K562 (cell line): ENCODE measurements at regions not wholly inside any gene's neighbourhood (a gene's known extent, or its start where the extent isn't known, plus 50 kb on each side); places are given as distances from the start of the nearest gene placed in this dataset.

ENCODE experiments used
- ATAC-seq: fragments of 200-7000 bp; cut with Tn5 transposase; 3 replicates; pipeline ENCODE4 v1.9.1; 2020; ENCODE audit warnings: moderate library complexity
- BruUV-seq: library from RNA; stranded (reverse); fragments of 400-500 nt; replicated peaks from 2 replicates; lab custom pipeline; 2021; lab: Mats Ljungman, UMichigan
- CTCF ChIA-PET: fragments of 300-600 bp; formaldehyde crosslinking; extraction: SDS; loops from one replicate; lab custom pipeline; 2021; ENCODE audit warnings: low intra/inter-chr PET ratio; lab: Yijun Ruan, JAX
- POLR2A ChIA-PET: fragments of 300-600, 350-650 bp; sonication (Branson Sonifier 250); formaldehyde crosslinking; extraction: SDS; loops from one replicate; lab custom pipeline; 2021; ENCODE audit warnings: antibody characterized with exemption, inconsistent platforms; lab: Yijun Ruan, JAX
- DNase-seq, 4 experiments: peaks; one replicate each; pipeline versions ENCODE4 v3.0.0 to v3.0.0-alpha.2; 2011 to 2018; ENCODE audit warnings: low spot score in 3 of 4, mixed read lengths in 3 of 4; ENCODE audit errors: extremely low read depth in 1 of 4
- FAIRE-seq: peaks from 2 replicates; lab custom pipeline; 2011; peaks lifted over from hg19 to GRCh38; lab: Jason Lieb, UNC
- H2AFZ ChIP-seq: 2 replicates; pipeline ENCODE4 v1.6.0; 2011; ENCODE audit warnings: low read depth, low read length, control low read depth, inconsistent platforms
- H3K27ac ChIP-seq: fragments of 200-600 bp; 3 replicates; pipeline ENCODE4 v1.8.0; 2011; ENCODE audit warnings: low read depth, mild to moderate bottlenecking, control low read depth, inconsistent platforms, low read length, moderate library complexity, mixed read lengths; ENCODE audit errors: extremely low read depth
- H3K27me3 ChIP-seq, 2 experiments: fragments of 300-600 bp in 1 of 2; 2 replicates in 1 of 2; 3 replicates in 1 of 2; pipeline versions ENCODE4 v1.6.0 to v1.8.0; 2011; ENCODE audit warnings: inconsistent platforms in 2 of 2, low read length in 2 of 2, mild to moderate bottlenecking in 1 of 2, mixed read lengths in 1 of 2, moderate library complexity in 1 of 2; ENCODE audit not compliant: control insufficient read depth in 2 of 2, insufficient read depth in 2 of 2
- H3K36me3 ChIP-seq: fragments of 300-600 bp; 3 replicates; pipeline ENCODE4 v1.8.0; 2011; ENCODE audit warnings: mild to moderate bottlenecking, low read length, inconsistent platforms; ENCODE audit not compliant: control insufficient read depth, insufficient read depth
- H3K4me1 ChIP-seq, 2 experiments: fragments of 200-600 bp in 1 of 2; replicated peaks in 1 of 2; 2 replicates in 1 of 2; 3 replicates in 1 of 2; pipeline versions ENCODE4 v1.5.1 to v1.8.0; 2011; ENCODE audit warnings: inconsistent platforms in 2 of 2, low read length in 2 of 2, mild to moderate bottlenecking in 1 of 2, mixed read lengths in 1 of 2, moderate library complexity in 1 of 2; ENCODE audit not compliant: control insufficient read depth in 2 of 2, insufficient read depth in 2 of 2
- H3K4me2 ChIP-seq: 2 replicates; pipeline ENCODE4 v1.6.1; 2011; ENCODE audit warnings: low read length, control low read depth, inconsistent platforms, mixed read lengths; ENCODE audit not compliant: insufficient read depth
- H3K4me3 ChIP-seq: fragments of 200-600 bp; sonication (generic), shearing (Covaris generic); 2 replicates; pipeline ENCODE4 v1.5.1; 2016; ENCODE audit warnings: control low read depth, inconsistent platforms
- H3K79me2 ChIP-seq: fragments of 200-600 bp; 3 replicates; pipeline ENCODE4 v1.8.0; 2011; ENCODE audit warnings: low read length, inconsistent platforms; ENCODE audit not compliant: control insufficient read depth, insufficient read depth
- H3K9ac ChIP-seq, 2 experiments: 2 replicates each; pipeline versions ENCODE4 v1.6.0 to v1.6.1; 2011; ENCODE audit warnings: low read depth in 2 of 2, low read length in 2 of 2, control low read depth in 1 of 2, inconsistent platforms in 1 of 2, mild to moderate bottlenecking in 1 of 2, mixed read lengths in 1 of 2; ENCODE audit not compliant: insufficient read depth in 1 of 2
- H3K9me1 ChIP-seq: one replicate; pipeline ENCODE4 v1.6.0; 2011; ENCODE audit warnings: inconsistent platforms, mild to moderate bottlenecking, low read length, moderate library complexity; ENCODE audit not compliant: control insufficient read depth, insufficient read depth
- H3K9me3 ChIP-seq: replicated peaks from 2 replicates; pipeline ENCODE4 v1.5.1; 2011; ENCODE audit warnings: low read depth, low read length, inconsistent platforms; ENCODE audit not compliant: control insufficient read depth, insufficient read depth
- H4K20me1 ChIP-seq: replicated peaks from 2 replicates; pipeline ENCODE4 v1.6.1; 2011; ENCODE audit warnings: low read length, inconsistent platforms, mixed read lengths; ENCODE audit not compliant: control insufficient read depth, insufficient read depth
- DDX20 ChIP-seq: fragments of 450-650 bp; IDR thresholded peaks from 2 replicates; pipeline ENCODE4 v1.6.1; 2016; ENCODE audit warnings: missing genetic modification characterization, low read depth, mild to moderate bottlenecking, missing compliant biosample characterization, moderate library complexity
- EP400 ChIP-seq: fragments of 450-650 bp; IDR thresholded peaks from 2 replicates; pipeline ENCODE4 v1.6.1; 2017; ENCODE audit warnings: antibody characterized with exemption, mild to moderate bottlenecking, moderate library complexity
- ETS2 ChIP-seq: IDR thresholded peaks from 2 replicates; pipeline ENCODE4 v1.6.1; 2016; ENCODE audit warnings: borderline replicate concordance, missing genetic modification characterization, mild to moderate bottlenecking, moderate library complexity, missing compliant biosample characterization; ENCODE audit not compliant: poor library complexity, severe bottlenecking
- HDAC1 ChIP-seq, 2 experiments: fragments of 450-650 bp; IDR thresholded peaks; 2 replicates each; pipeline ENCODE4 v1.6.1; 2016 to 2017; ENCODE audit warnings: inconsistent platforms in 1 of 2, mild to moderate bottlenecking in 1 of 2, moderate library complexity in 1 of 2
- HMGXB4 ChIP-seq: sonication (generic); formaldehyde crosslinking; IDR thresholded peaks from 2 replicates; pipeline ENCODE4 v1.8.1; 2023; ENCODE audit warnings: mild to moderate bottlenecking, missing genetic modification reagents
- IRF9 ChIP-seq: fragments of 450-650 bp; IDR thresholded peaks from 2 replicates; pipeline ENCODE4 v1.6.1; 2016; ENCODE audit warnings: missing biosample characterization, missing genetic modification characterization
- NR4A1 ChIP-seq, 2 experiments: fragments of 250-450 bp in 1 of 2; fragments of 450-650 bp in 1 of 2; sonication (Bioruptor Pico) in 1 of 2; IDR thresholded peaks; 2 replicates each; pipeline versions ENCODE4 v1.4.0 to v1.6.1; 2016 to 2020; ENCODE audit warnings: mild to moderate bottlenecking in 2 of 2, missing compliant biosample characterization in 1 of 2, missing genetic modification characterization in 1 of 2, moderate library complexity in 1 of 2
- PHB ChIP-seq: fragments of 250-450 bp; sonication (Bioruptor Pico); IDR thresholded peaks from 2 replicates; pipeline ENCODE4 v1.5.0; 2021
- PTTG1 ChIP-seq: fragments of 450-650 bp; IDR thresholded peaks from 2 replicates; pipeline ENCODE4 v1.6.1; 2016; ENCODE audit warnings: low read depth, mild to moderate bottlenecking, missing genetic modification characterization, missing compliant biosample characterization
- SPI1 ChIP-seq: IDR thresholded peaks from 2 replicates; pipeline ENCODE4 v1.6.1; 2011; ENCODE audit warnings: low read depth, low read length, control low read depth, borderline replicate concordance
- STAT6 ChIP-seq: sonication (generic); formaldehyde crosslinking; IDR thresholded peaks from 2 replicates; pipeline ENCODE4 v1.8.1; 2023; ENCODE audit warnings: mild to moderate bottlenecking, missing genetic modification reagents
- U2AF1 ChIP-seq: fragments of 200-400 bp; formaldehyde crosslinking; optimal IDR thresholded peaks from 2 replicates; pipeline ENCODE3; 2017; ENCODE audit warnings: mild to moderate bottlenecking, low read depth, low read length, moderate library complexity
- ZBTB1 ChIP-seq: sonication (generic); formaldehyde crosslinking; IDR thresholded peaks from 2 replicates; pipeline ENCODE4 v1.8.1; 2023; ENCODE audit warnings: missing genetic modification reagents, low read depth, mild to moderate bottlenecking, borderline replicate concordance
- ZNF551 ChIP-seq: fragments of 250-450 bp; sonication (Bioruptor Pico); IDR thresholded peaks from 2 replicates; pipeline ENCODE4 v1.5.0; 2021; ENCODE audit warnings: mild to moderate bottlenecking, moderate library complexity
- ZNF780A ChIP-seq: fragments of 250-450 bp; sonication (Bioruptor Pico); IDR thresholded peaks from 2 replicates; pipeline ENCODE4 v1.5.0; 2021; ENCODE audit warnings: mild to moderate bottlenecking
- WGBS: fragments of 100-300 bp; shearing (Covaris generic); methylation state at CpG from one replicate; pipeline ENCODE4 v1.1.6; 2016; ENCODE audit warnings: low coverage, mixed read lengths; ENCODE audit not compliant: insufficient coverage; ENCODE audit errors: missing lambda C conversion rate; 5-methylcytosine and 5-hydroxymethylcytosine counted together
- in situ Hi-C: fragments of 300-500 bp; cut with MboI; formaldehyde crosslinking; loops from 4 replicates; pipeline ENCODE4 v1.15.0; 2018; ENCODE audit warnings: inconsistent platforms, mixed read lengths
- intact Hi-C: fragments of 100-400 bp; cut with micrococcal nuclease; formaldehyde crosslinking; loops from 2 replicates; pipeline ENCODE4 v1.14.2; 2022

- no peak for TF ChIP-seq HMGXB4 (CRISPR knock-in tag)
- no peak for TF ChIP-seq EP400
- TF ChIP-seq DDX20: no peak
- no peak for TF ChIP-seq ETS2
- no peak for TF ChIP-seq U2AF1
- no peak for TF ChIP-seq IRF9 (tag)
- no peak for TF ChIP-seq HDAC1 (IDR thresholded peaks at IDR 0.05)
- TF ChIP-seq ZNF780A (CRISPR knock-in tag): no peak
These were observed 121.2 kb upstream of the NR2F2 start (continued) for GRCh38 chr15:96209285-96209735.

GRCh38 chr15:96213045-96213444 is 117.5 kb upstream of the NR2F2 start:
- Histone ChIP-seq H4K20me1 (no peaks in the 10 kb centered on the region), H3K4me1 (no peaks in the 10 kb centered on the region), H3K27me3 (no peaks in the 10 kb centered on the region), H3K4me2 (no peak overlapping the region), H3K4me3 (no peak overlapping the region), H3K9me1 (no peaks in the 10 kb centered on the region), H3K9ac (no peak overlapping the region; a peak in 1 of 4 replicates), H3K27ac (no peak overlapping the region), H3K9me3 (no peaks in the 10 kb centered on the region; the same call in 1 of the 2 replicates), H3K79me2 (no peaks in the 10 kb centered on the region), H3K36me3 (no peaks in the 10 kb centered on the region; the same call in 2 of the 3 replicates), H2AFZ (no peak overlapping the region)
- in situ Hi-C loops: no loop called here
- DNase-seq (no peak), FAIRE-seq (no peak), ATAC-seq (no peak)
- intact Hi-C loops: no loop called here
- ChIA-PET POLR2A (no interaction called here), CTCF (no interaction called here)
- 48% methylated on average over 2 of the region's 2 CpGs for WGBS
- BruUV-seq: no TSS peak
- peak; percentile 26; the same call in 1 of the 2 replicates for TF ChIP-seq SPI1
- no peak for TF ChIP-seq STAT6 (CRISPR knock-in tag)
- no peak for TF ChIP-seq ZNF551 (CRISPR knock-in tag)
- no peak for TF ChIP-seq PHB
- TF ChIP-seq ZBTB1: no peak
- TF ChIP-seq NR4A1 (CRISPR knock-in tag; IDR thresholded peaks at IDR 0.05): no peak
- TF ChIP-seq NR4A1 (tag; IDR thresholded peaks at IDR 0.05): no peak
- no peak for TF ChIP-seq PTTG1
